ENCODE measurements at regions not wholly inside any gene's neighbourhood (a gene's known extent, or its start where the extent isn't known, plus 50 kb on each side); places are given as distances from the start of the nearest gene placed in this dataset.

DNA sequence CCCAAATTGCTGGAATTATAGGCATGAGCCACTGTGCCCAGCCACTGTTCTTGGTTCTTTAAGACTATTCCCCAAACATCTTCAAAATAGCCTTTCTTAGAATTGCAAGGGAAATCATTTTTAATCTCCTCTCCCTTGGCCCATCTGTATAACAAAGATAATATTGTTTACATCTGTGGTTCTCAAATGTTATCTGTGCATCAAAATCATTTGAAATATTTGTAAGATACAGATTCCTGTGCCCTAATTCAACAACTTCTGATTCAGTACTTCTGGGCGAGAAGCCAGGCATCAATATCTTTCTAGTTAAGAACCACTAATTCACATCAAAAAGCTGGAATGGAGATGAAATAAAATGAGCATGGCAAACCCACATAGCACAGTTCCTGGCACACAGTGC lies 83.0 kb downstream of the TMPRSS5 start:
- no peak overlapping the region for H3K4me3 ChIP-seq (ENCODE audit: low read depth, low read length)
- TF ChIP-seq, protein P1, sequence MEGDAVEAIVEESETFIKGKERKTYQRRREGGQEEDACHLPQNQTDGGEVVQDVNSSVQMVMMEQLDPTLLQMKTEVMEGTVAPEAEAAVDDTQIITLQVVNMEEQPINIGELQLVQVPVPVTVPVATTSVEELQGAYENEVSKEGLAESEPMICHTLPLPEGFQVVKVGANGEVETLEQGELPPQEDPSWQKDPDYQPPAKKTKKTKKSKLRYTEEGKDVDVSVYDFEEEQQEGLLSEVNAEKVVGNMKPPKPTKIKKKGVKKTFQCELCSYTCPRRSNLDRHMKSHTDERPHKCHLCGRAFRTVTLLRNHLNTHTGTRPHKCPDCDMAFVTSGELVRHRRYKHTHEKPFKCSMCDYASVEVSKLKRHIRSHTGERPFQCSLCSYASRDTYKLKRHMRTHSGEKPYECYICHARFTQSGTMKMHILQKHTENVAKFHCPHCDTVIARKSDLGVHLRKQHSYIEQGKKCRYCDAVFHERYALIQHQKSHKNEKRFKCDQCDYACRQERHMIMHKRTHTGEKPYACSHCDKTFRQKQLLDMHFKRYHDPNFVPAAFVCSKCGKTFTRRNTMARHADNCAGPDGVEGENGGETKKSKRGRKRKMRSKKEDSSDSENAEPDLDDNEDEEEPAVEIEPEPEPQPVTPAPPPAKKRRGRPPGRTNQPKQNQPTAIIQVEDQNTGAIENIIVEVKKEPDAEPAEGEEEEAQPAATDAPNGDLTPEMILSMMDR (conservative IDR thresholded peaks at IDR 0.05; ENCODE audit: low read depth, low read length) = no peak
- no peak for DNase-seq (ENCODE audit: low read depth)

DNA sequence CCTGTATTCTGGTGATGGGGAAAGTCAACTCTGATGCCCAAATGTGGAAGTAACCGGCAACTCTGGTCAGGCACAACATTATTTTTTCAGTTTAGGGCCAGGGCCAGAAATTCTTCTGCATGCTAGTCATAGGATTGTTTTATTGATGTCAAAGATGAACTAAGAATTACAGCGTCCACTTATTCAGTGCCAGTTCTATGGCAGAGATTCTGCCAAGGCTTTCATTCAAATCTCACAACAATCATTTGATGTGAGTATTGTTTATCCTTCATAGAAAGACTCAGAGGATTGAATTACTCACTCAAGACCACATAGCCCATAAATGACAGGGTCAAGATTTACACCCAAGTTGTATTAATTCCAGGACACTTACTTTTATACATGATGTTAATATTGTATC lies 87.7 kb downstream of the TMPRSS5 start:
- H3K4me3 ChIP-seq (ENCODE audit: low read depth, low read length) = no peak overlapping the region
- TF ChIP-seq, protein P1 (conservative IDR thresholded peaks at IDR 0.05; ENCODE audit: low read depth, low read length) = no peak
- DNase-seq (ENCODE audit: low read depth) = no peak

DNA sequence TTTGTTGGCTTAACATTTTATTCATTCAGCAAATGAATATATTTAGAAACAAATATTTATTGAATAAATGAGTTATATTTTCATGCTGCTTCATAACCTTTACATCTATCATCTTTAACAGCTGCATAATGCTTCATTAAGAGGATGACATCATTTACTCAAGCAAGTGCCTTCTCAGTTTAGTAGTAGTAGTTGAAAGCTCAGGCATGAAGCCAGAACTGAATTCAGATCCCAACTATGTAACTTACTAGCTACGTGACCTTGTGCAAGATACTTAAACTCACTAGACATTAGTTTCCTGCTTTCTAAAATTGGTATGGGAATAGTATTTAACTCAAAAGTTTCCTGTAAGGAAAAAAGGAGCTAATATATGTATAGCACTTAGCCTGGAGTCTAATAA lies 90.3 kb downstream of the TMPRSS5 start:
- no peak overlapping the region for H3K4me3 ChIP-seq (ENCODE audit: low read depth, low read length)
- no peak for DNase-seq (ENCODE audit: low read depth)
- TF ChIP-seq, protein P1 (conservative IDR thresholded peaks at IDR 0.05; ENCODE audit: low read depth, low read length) = no peak

DNA sequence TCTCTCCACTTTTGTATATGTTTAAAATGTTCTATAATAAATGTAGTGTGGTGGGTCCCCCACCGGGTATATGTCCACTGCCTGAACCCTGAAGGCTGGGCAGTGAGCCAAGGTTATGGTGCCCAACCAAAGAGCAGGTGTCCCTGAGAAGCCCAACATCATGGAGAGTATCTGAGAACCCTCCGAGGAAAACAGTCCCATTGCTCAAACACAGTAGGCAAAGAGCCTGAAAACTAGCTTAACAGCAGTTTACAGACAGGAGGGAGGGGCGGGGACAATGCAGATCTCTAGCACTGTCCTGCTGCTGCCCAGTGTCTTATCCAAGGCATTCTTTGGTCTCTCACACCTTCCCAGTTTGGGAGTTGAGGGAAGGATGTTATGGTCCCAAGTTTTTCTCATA lies 91.0 kb downstream of the TMPRSS5 start:
- no peak overlapping the region for H3K4me3 ChIP-seq (ENCODE audit: low read depth, low read length)
- DNase-seq (ENCODE audit: low read depth) = no peak
- TF ChIP-seq, protein P1 (conservative IDR thresholded peaks at IDR 0.05; ENCODE audit: low read depth, low read length) = no peak

DNA sequence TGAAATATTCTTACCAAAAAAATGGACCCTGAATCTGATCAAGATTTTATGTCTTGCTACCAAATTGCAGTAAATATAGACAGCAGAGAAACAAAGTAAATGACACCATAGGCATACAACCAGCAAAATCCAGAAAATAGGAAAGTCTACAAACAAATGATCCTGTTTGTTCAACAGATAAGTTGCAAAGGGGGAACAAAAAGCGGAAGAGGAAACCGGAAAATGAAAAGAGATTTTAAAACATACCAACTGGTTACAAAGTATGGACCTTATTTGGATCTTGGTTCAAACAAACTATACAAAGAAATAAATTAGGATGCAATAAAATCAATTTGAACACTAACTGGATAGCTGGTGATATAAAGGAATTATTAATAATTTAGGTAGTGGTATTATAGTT lies 92.0 kb downstream of the TMPRSS5 start:
- TF ChIP-seq, protein P1 (conservative IDR thresholded peaks at IDR 0.05; ENCODE audit: low read depth, low read length) = no peak
- DNase-seq (ENCODE audit: low read depth) = no peak

DNA sequence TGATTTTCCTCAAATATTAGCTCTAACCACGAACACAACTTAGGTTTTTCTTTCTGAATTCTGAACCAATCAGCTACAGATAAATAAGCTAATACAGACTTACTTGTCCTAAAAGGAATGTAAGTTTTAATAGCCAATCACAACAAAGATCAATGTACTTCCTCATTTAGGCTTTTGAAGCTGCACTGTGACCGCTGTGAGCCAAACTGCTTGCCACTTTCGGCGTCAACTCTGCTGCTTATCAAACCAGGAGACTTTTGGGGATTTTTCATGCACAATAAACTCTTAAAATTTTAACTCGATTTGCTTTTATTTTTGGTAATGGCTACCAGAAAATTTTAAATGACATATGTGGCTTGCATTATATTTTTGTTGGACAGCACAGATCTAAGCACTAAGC lies 92.5 kb downstream of the TMPRSS5 start:
- DNase-seq (ENCODE audit: low read depth) = no peak
- TF ChIP-seq, protein P1 (conservative IDR thresholded peaks at IDR 0.05; ENCODE audit: low read depth, low read length) = no peak
- H3K4me3 ChIP-seq (ENCODE audit: low read depth, low read length) = no peak overlapping the region

More for the DNA sequence above, 92.0 kb downstream of the TMPRSS5 start:
- H3K4me3 ChIP-seq (ENCODE audit: low read depth, low read length) = no peak overlapping the region

DNA sequence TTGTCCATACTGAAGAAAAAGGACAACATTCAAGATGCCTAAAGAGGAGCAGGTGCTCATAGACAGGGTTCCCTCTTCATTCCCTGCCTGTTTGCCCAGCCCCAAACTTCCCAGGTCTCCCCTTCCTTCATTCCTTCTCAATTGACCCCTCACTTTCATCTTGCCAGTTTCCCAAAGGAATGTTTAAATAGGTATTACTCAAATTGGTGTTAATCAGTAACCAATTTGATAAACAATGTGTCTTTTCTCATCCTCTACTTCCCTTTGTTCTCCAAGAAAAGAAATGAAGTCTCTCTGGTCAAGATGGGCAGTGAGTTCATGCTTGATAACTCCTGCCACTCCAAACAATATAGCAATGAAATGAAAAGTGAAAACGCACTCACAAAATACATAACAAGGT lies 101.9 kb downstream of the TMPRSS5 start:
- TF ChIP-seq, protein P1 (conservative IDR thresholded peaks at IDR 0.05; ENCODE audit: low read depth, low read length) = no peak
- DNase-seq (ENCODE audit: low read depth) = no peak
- no peak overlapping the region for H3K4me3 ChIP-seq (ENCODE audit: low read depth, low read length)
